Skeletal muscle satellite cell (primary cell): ENCODE measurements at regions not wholly inside any gene's neighbourhood (a gene's known extent, or its start where the extent isn't known, plus 50 kb on each side); places are given as distances from the start of the nearest gene placed in this dataset.

ENCODE experiments used
- H3K27me3 ChIP-seq: 2 replicates; pipeline ENCODE4 v1.7.0; 2013; ENCODE audit warnings: low read length; ENCODE audit not compliant: control insufficient read depth, insufficient read depth
- H3K36me3 ChIP-seq: 2 replicates; pipeline ENCODE4 v1.7.0; 2013; ENCODE audit warnings: mild to moderate bottlenecking, control low read depth, low read length; ENCODE audit not compliant: insufficient read depth
- H3K4me1 ChIP-seq: 2 replicates; pipeline ENCODE4 v1.7.0; 2013; ENCODE audit warnings: low read length; ENCODE audit not compliant: control insufficient read depth, insufficient read depth
- H3K4me2 ChIP-seq: 2 replicates; pipeline ENCODE4 v1.7.0; 2013; ENCODE audit warnings: mild to moderate bottlenecking, low read length
- H3K4me3 ChIP-seq: 2 replicates; pipeline ENCODE4 v1.7.0; 2013; ENCODE audit warnings: low read length
- H3K9ac ChIP-seq: 2 replicates; pipeline ENCODE4 v1.7.0; 2013; ENCODE audit warnings: mild to moderate bottlenecking, low read depth, low read length, moderate library complexity
- H3K9me3 ChIP-seq: replicated peaks from 2 replicates; pipeline ENCODE4 v1.7.0; 2013; ENCODE audit warnings: mild to moderate bottlenecking, control low read depth, low read length

- Histone ChIP-seq H3K27me3 (no peaks in the 10 kb centered on the region), H3K36me3 (no peaks in the 10 kb centered on the region), H3K9ac (no peak overlapping the region), H3K4me3 (no peak overlapping the region), H3K4me2 (no peak overlapping the region), H3K9me3 (no peaks in the 10 kb centered on the region), H3K4me1 (no peaks in the 10 kb centered on the region)
These were observed 678.3 kb upstream of the NRSN1 start for GRCh38 chr6:23447731-23448130.

GRCh38 chr6:23448281-23448680 is 677.7 kb upstream of the NRSN1 start:
- no peak overlapping the region for H3K4me3 ChIP-seq
- H3K9me3 ChIP-seq = no peaks in the 10 kb centered on the region
- H3K36me3 ChIP-seq = no peaks in the 10 kb centered on the region
- H3K9ac ChIP-seq = no peak overlapping the region
- no peaks in the 10 kb centered on the region for H3K27me3 ChIP-seq
- no peak overlapping the region for H3K4me2 ChIP-seq
- no peaks in the 10 kb centered on the region for H3K4me1 ChIP-seq

GRCh38 chr6:23454080-23454976 is 671.7 kb upstream of the NRSN1 start:
- H3K9me3 ChIP-seq = no peaks in the 10 kb centered on the region
- no peak overlapping the region for H3K9ac ChIP-seq
- H3K36me3 ChIP-seq = no peaks in the 10 kb centered on the region
- no peak overlapping the region for H3K4me3 ChIP-seq
- H3K4me1 ChIP-seq = peaks cover 11% of the 10 kb centered on the region
- H3K27me3 ChIP-seq = no peaks in the 10 kb centered on the region
- H3K4me2 ChIP-seq = no peak overlapping the region

- Histone ChIP-seq H3K4me1 (peaks cover 11% of the 10 kb centered on the region), H3K27me3 (no peaks in the 10 kb centered on the region), H3K4me2 (no peak overlapping the region), H3K36me3 (no peaks in the 10 kb centered on the region), H3K4me3 (no peak overlapping the region), H3K9me3 (no peaks in the 10 kb centered on the region), H3K9ac (no peak overlapping the region)
These were observed 670.3 kb upstream of the NRSN1 start for GRCh38 chr6:23455754-23456153.

GRCh38 chr6:23456396-23456795 is 669.6 kb upstream of the NRSN1 start:
- Histone ChIP-seq H3K27me3 (no peaks in the 10 kb centered on the region), H3K36me3 (no peaks in the 10 kb centered on the region), H3K9ac (no peak overlapping the region), H3K4me1 (peaks cover 11% of the 10 kb centered on the region), H3K4me2 (no peak overlapping the region), H3K9me3 (no peaks in the 10 kb centered on the region), H3K4me3 (no peak overlapping the region)

- Histone ChIP-seq H3K9ac (no peak overlapping the region), H3K4me1 (peaks cover 11% of the 10 kb centered on the region), H3K4me2 (no peak overlapping the region), H3K4me3 (no peak overlapping the region), H3K27me3 (no peaks in the 10 kb centered on the region), H3K36me3 (no peaks in the 10 kb centered on the region), H3K9me3 (no peaks in the 10 kb centered on the region)
These were observed 668.7 kb upstream of the NRSN1 start for GRCh38 chr6:23457321-23457720.

GRCh38 chr6:23465912-23466311 is 660.1 kb upstream of the NRSN1 start:
- Histone ChIP-seq H3K4me3 (no peak overlapping the region), H3K4me1 (no peaks in the 10 kb centered on the region), H3K27me3 (no peaks in the 10 kb centered on the region), H3K4me2 (no peak overlapping the region), H3K36me3 (no peaks in the 10 kb centered on the region), H3K9ac (no peak overlapping the region), H3K9me3 (no peaks in the 10 kb centered on the region)

GRCh38 chr6:23477586-23477985 is 648.4 kb upstream of the NRSN1 start:
- no peaks in the 10 kb centered on the region for H3K27me3 ChIP-seq
- no peak overlapping the region for H3K4me2 ChIP-seq
- no peaks in the 10 kb centered on the region for H3K4me1 ChIP-seq
- H3K36me3 ChIP-seq = no peaks in the 10 kb centered on the region
- no peaks in the 10 kb centered on the region for H3K9me3 ChIP-seq
- H3K4me3 ChIP-seq = no peak overlapping the region
- H3K9ac ChIP-seq = no peak overlapping the region

GRCh38 chr6:23478312-23478711 is 647.7 kb upstream of the NRSN1 start:
- Histone ChIP-seq H3K9ac (no peak overlapping the region), H3K9me3 (no peaks in the 10 kb centered on the region), H3K4me1 (no peaks in the 10 kb centered on the region), H3K27me3 (no peaks in the 10 kb centered on the region), H3K4me2 (no peak overlapping the region), H3K36me3 (no peaks in the 10 kb centered on the region), H3K4me3 (no peak overlapping the region)

- Histone ChIP-seq H3K4me2 (no peak overlapping the region), H3K27me3 (no peaks in the 10 kb centered on the region), H3K36me3 (no peaks in the 10 kb centered on the region), H3K4me1 (no peaks in the 10 kb centered on the region), H3K4me3 (no peak overlapping the region), H3K9ac (no peak overlapping the region), H3K9me3 (no peaks in the 10 kb centered on the region)
These were observed 642.1 kb upstream of the NRSN1 start for GRCh38 chr6:23483896-23484295.

- H3K9me3 ChIP-seq = no peaks in the 10 kb centered on the region
- no peaks in the 10 kb centered on the region for H3K4me1 ChIP-seq
- no peak overlapping the region for H3K4me3 ChIP-seq
- no peak overlapping the region for H3K9ac ChIP-seq
- no peaks in the 10 kb centered on the region for H3K27me3 ChIP-seq
- H3K36me3 ChIP-seq = no peaks in the 10 kb centered on the region
- H3K4me2 ChIP-seq = no peak overlapping the region
These were observed 631.6 kb upstream of the NRSN1 start for GRCh38 chr6:23494367-23494766.

GRCh38 chr6:23498013-23498412 is 628.0 kb upstream of the NRSN1 start:
- H3K9me3 ChIP-seq = no peaks in the 10 kb centered on the region
- H3K4me2 ChIP-seq = no peak overlapping the region
- no peak overlapping the region for H3K9ac ChIP-seq
- no peaks in the 10 kb centered on the region for H3K4me1 ChIP-seq
- H3K36me3 ChIP-seq = no peaks in the 10 kb centered on the region
- H3K4me3 ChIP-seq = no peak overlapping the region
- no peaks in the 10 kb centered on the region for H3K27me3 ChIP-seq
